ENCODE measurements at regions not wholly inside any gene's neighbourhood (a gene's known extent, or its start where the extent isn't known, plus 50 kb on each side); places are given as distances from the start of the nearest gene placed in this dataset.

GRCh38 chr5:91956738-91957137, 573.6 kb upstream of the ARRDC3 start:
- TF ChIP-seq GATA2 (IDR thresholded peaks at IDR 0.05; ENCODE audit: low read depth, low read length) (no peak), GATA3 (IDR thresholded peaks at IDR 0.05; ENCODE audit: low read depth, low read length) (no peak)

GRCh38 chr5:91955610-91956009, 572.5 kb upstream of the ARRDC3 start:
- TF ChIP-seq GATA3 (IDR thresholded peaks at IDR 0.05; ENCODE audit: low read depth, low read length) (no peak), GATA2 (IDR thresholded peaks at IDR 0.05; ENCODE audit: low read depth, low read length) (no peak)

GRCh38 chr5:91954136-91954535, 571.0 kb upstream of the ARRDC3 start:
- TF ChIP-seq GATA3 (IDR thresholded peaks at IDR 0.05; ENCODE audit: low read depth, low read length) (no peak), GATA2 (IDR thresholded peaks at IDR 0.05; ENCODE audit: low read depth, low read length) (no peak)

GRCh38 chr5:91950328-91950727, 567.2 kb upstream of the ARRDC3 start:
- TF ChIP-seq GATA2 (IDR thresholded peaks at IDR 0.05; ENCODE audit: low read depth, low read length) (no peak), GATA3 (IDR thresholded peaks at IDR 0.05; ENCODE audit: low read depth, low read length) (no peak)

GRCh38 chr5:91946870-91947269, 563.8 kb upstream of the ARRDC3 start:
- TF ChIP-seq GATA2 (IDR thresholded peaks at IDR 0.05; ENCODE audit: low read depth, low read length) = no peak
- TF ChIP-seq GATA3 (IDR thresholded peaks at IDR 0.05; ENCODE audit: low read depth, low read length) = no peak

GRCh38 chr5:91941588-91941987, 558.5 kb upstream of the ARRDC3 start:
- no peak for TF ChIP-seq GATA2 (IDR thresholded peaks at IDR 0.05; ENCODE audit: low read depth, low read length)
- TF ChIP-seq GATA3 (IDR thresholded peaks at IDR 0.05; ENCODE audit: low read depth, low read length) = no peak

- TF ChIP-seq GATA3 (IDR thresholded peaks at IDR 0.05; ENCODE audit: low read depth, low read length) (no peak), GATA2 (IDR thresholded peaks at IDR 0.05; ENCODE audit: low read depth, low read length) (no peak)
Measured at GRCh38 chr5:91938441-91938840, 555.3 kb upstream of the ARRDC3 start.

- no peak for TF ChIP-seq GATA2 (IDR thresholded peaks at IDR 0.05; ENCODE audit: low read depth, low read length)
- no peak for TF ChIP-seq GATA3 (IDR thresholded peaks at IDR 0.05; ENCODE audit: low read depth, low read length)
Measured at GRCh38 chr5:91937121-91937520, 554.0 kb upstream of the ARRDC3 start.

- TF ChIP-seq GATA2 (IDR thresholded peaks at IDR 0.05; ENCODE audit: low read depth, low read length) (no peak), GATA3 (IDR thresholded peaks at IDR 0.05; ENCODE audit: low read depth, low read length) (no peak)
Measured at GRCh38 chr5:91929522-91929817, 546.4 kb upstream of the ARRDC3 start.

GRCh38 chr5:91928754-91929521, 545.8 kb upstream of the ARRDC3 start:
- TF ChIP-seq GATA2 (IDR thresholded peaks at IDR 0.05; ENCODE audit: low read depth, low read length) (no peak), GATA3 (IDR thresholded peaks at IDR 0.05; ENCODE audit: low read depth, low read length) (no peak)

- TF ChIP-seq GATA3 (IDR thresholded peaks at IDR 0.05; ENCODE audit: low read depth, low read length) (no peak), GATA2 (IDR thresholded peaks at IDR 0.05; ENCODE audit: low read depth, low read length) (no peak)
Measured at GRCh38 chr5:91927439-91927838, 544.3 kb upstream of the ARRDC3 start.

- no peak for TF ChIP-seq GATA3 (IDR thresholded peaks at IDR 0.05; ENCODE audit: low read depth, low read length)
- no peak for TF ChIP-seq GATA2 (IDR thresholded peaks at IDR 0.05; ENCODE audit: low read depth, low read length)
Measured at GRCh38 chr5:91925249-91925648, 542.1 kb upstream of the ARRDC3 start.

- TF ChIP-seq GATA3 (IDR thresholded peaks at IDR 0.05; ENCODE audit: low read depth, low read length) = no peak
- no peak for TF ChIP-seq GATA2 (IDR thresholded peaks at IDR 0.05; ENCODE audit: low read depth, low read length)
Measured at GRCh38 chr5:91910655-91911054, 527.5 kb upstream of the ARRDC3 start.

GRCh38 chr5:91910247-91910646, 527.1 kb upstream of the ARRDC3 start:
- TF ChIP-seq GATA3 (IDR thresholded peaks at IDR 0.05; ENCODE audit: low read depth, low read length) = no peak
- TF ChIP-seq GATA2 (IDR thresholded peaks at IDR 0.05; ENCODE audit: low read depth, low read length) = no peak

GRCh38 chr5:91906494-91906893, 523.4 kb upstream of the ARRDC3 start:
- no peak for TF ChIP-seq GATA3 (IDR thresholded peaks at IDR 0.05; ENCODE audit: low read depth, low read length)
- no peak for TF ChIP-seq GATA2 (IDR thresholded peaks at IDR 0.05; ENCODE audit: low read depth, low read length)

GRCh38 chr5:91906027-91906426, 522.9 kb upstream of the ARRDC3 start:
- TF ChIP-seq GATA3 (IDR thresholded peaks at IDR 0.05; ENCODE audit: low read depth, low read length) = no peak
- TF ChIP-seq GATA2 (IDR thresholded peaks at IDR 0.05; ENCODE audit: low read depth, low read length) = no peak
